Calu3 (cell line): ENCODE measurements at regions not wholly inside any gene's neighbourhood (a gene's known extent, or its start where the extent isn't known, plus 50 kb on each side); places are given as distances from the start of the nearest gene placed in this dataset.

Experiments used
- BruUV-seq: library from RNA; stranded (reverse); fragments of 400-500 nt; replicated peaks from 2 replicates; lab custom pipeline; 2021; lab: Mats Ljungman, UMichigan
- CTCF ChIA-PET: fragments of 300-600 bp; sonication (Branson Sonifier 250); formaldehyde crosslinking; loops from one replicate; lab custom pipeline; 2022; ENCODE audit warnings: antibody characterized with exemption; lab: Charles Lee
- DNase-seq: peaks from one replicate; pipeline ENCODE4 v3.0.0; 2022
- H3K27ac Mint-ChIP-seq: one replicate; pipeline ENCODE4 v1.8.0; 2022; ENCODE audit warnings: mixed read lengths; ENCODE audit not compliant: unreplicated experiment
- H3K27me3 Mint-ChIP-seq: one replicate; pipeline ENCODE4 v1.8.0; 2022; ENCODE audit warnings: mixed read lengths; ENCODE audit not compliant: unreplicated experiment
- H3K36me3 Mint-ChIP-seq: one replicate; pipeline ENCODE4 v1.8.0; 2022; ENCODE audit warnings: mild to moderate bottlenecking, moderate library complexity, mixed read lengths; ENCODE audit not compliant: insufficient read depth, unreplicated experiment
- H3K4me1 Mint-ChIP-seq: one replicate; pipeline ENCODE4 v1.8.0; 2022; ENCODE audit warnings: mild to moderate bottlenecking, low read depth, mixed read lengths; ENCODE audit not compliant: unreplicated experiment
- H3K4me3 Mint-ChIP-seq: one replicate; pipeline ENCODE4 v1.8.0; 2022; ENCODE audit warnings: mild to moderate bottlenecking, low read depth, moderate library complexity, mixed read lengths; ENCODE audit not compliant: unreplicated experiment
- H3K9me3 Mint-ChIP-seq: one replicate; pipeline ENCODE4 v1.8.0; 2022; ENCODE audit warnings: low read depth, mixed read lengths; ENCODE audit not compliant: unreplicated experiment
- CTCF ChIP-seq: fragments of 200-600 bp; IDR thresholded peaks from one replicate; pipeline ENCODE4 v1.8.0; 2022; ENCODE audit warnings: antibody characterized with exemption; ENCODE audit not compliant: unreplicated experiment
- intact Hi-C: fragments of 100-400 bp; cut with micrococcal nuclease; formaldehyde crosslinking; loops from one replicate; pipeline ENCODE4 v1.10.0; 2022; ENCODE audit not compliant: unreplicated experiment

- Mint-ChIP-seq H3K36me3 (no peaks in the 10 kb centered on the region), H3K4me3 (no peak overlapping the region), H3K27ac (no peak overlapping the region), H3K4me1 (no peaks in the 10 kb centered on the region), H3K27me3 (no peaks in the 10 kb centered on the region), H3K9me3 (peaks cover 5% of the 10 kb centered on the region)
- CTCF ChIA-PET, result no interaction called here
- TF ChIP-seq CTCF, result no peak
- no peak for DNase-seq
- intact Hi-C loops, result no loop called here
- no TSS peak for BruUV-seq
Observed at GRCh38 chr4:165656399-165656798, 216.6 kb upstream of the TLL1 start.

- TF ChIP-seq CTCF, result no peak
- intact Hi-C loops, result no loop called here
- Mint-ChIP-seq H3K36me3 (no peaks in the 10 kb centered on the region), H3K27me3 (no peaks in the 10 kb centered on the region), H3K4me1 (no peaks in the 10 kb centered on the region), H3K27ac (no peak overlapping the region), H3K4me3 (no peak overlapping the region), H3K9me3 (peaks cover 5% of the 10 kb centered on the region)
- CTCF ChIA-PET, result no interaction called here
- no peak for DNase-seq
- no TSS peak for BruUV-seq
Observed at GRCh38 chr4:165656829-165657490, 216.1 kb upstream of the TLL1 start.

GRCh38 chr4:165662341-165662740, 210.7 kb upstream of the TLL1 start:
- Mint-ChIP-seq H3K4me1 (no peaks in the 10 kb centered on the region), H3K9me3 (no peaks in the 10 kb centered on the region), H3K4me3 (no peak overlapping the region), H3K27ac (no peak overlapping the region), H3K36me3 (no peaks in the 10 kb centered on the region), H3K27me3 (no peaks in the 10 kb centered on the region)
- no TSS peak for BruUV-seq
- no peak for TF ChIP-seq CTCF
- CTCF ChIA-PET, result no interaction called here
- no peak for DNase-seq
- intact Hi-C loops, result no loop called here

- no peak for TF ChIP-seq CTCF
- intact Hi-C loops, result no loop called here
- no peaks in the 10 kb centered on the region for H3K36me3 Mint-ChIP-seq
- DNase-seq, result no peak
- BruUV-seq, result no TSS peak
- H3K27ac Mint-ChIP-seq, result no peak overlapping the region
- H3K4me3 Mint-ChIP-seq, result no peak overlapping the region
- CTCF ChIA-PET, result no interaction called here
- H3K9me3 Mint-ChIP-seq, result no peaks in the 10 kb centered on the region
- H3K4me1 Mint-ChIP-seq, result no peaks in the 10 kb centered on the region
- H3K27me3 Mint-ChIP-seq, result no peaks in the 10 kb centered on the region
Observed at GRCh38 chr4:165663411-165663810, 209.6 kb upstream of the TLL1 start.
